OCI-LY3 (cell line): ENCODE measurements at regions not wholly inside any gene's neighbourhood (a gene's known extent, or its start where the extent isn't known, plus 50 kb on each side); places are given as distances from the start of the nearest gene placed in this dataset.

Experiments
- CTCF ChIP-seq: fragments of 200-600, 300-600 bp; sonication (generic); IDR thresholded peaks from 2 replicates; pipeline ENCODE4 v1.5.1; 2014; ENCODE audit warnings: antibody characterized with exemption, low read length, low read depth
- EZH2phosphoT487 ChIP-seq: fragments of 200-600 bp; shearing (Covaris generic); IDR thresholded peaks from 2 replicates; pipeline ENCODE4 v1.6.1; 2018; ENCODE audit warnings: antibody characterized with exemption, mixed run types, low read depth

DNA sequence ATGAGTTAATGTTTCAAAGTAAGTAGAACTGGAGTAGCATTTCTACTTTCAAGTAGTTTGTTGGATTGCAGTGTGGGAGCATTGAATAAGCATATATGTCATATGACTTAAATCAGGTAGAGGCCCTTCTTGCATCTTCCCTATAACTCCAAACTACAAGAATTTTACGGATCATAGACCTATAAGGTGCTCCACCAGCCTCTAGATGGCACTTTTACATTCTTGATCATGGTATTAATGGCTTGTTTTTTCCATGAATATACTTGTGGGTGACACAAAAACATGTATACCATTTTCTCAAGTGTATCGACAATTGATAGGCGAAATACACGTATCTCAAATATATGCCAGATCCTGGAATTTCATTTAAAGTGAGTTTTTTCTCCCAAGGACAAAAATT, 311.1 kb downstream of the ZPLD1 start:
- TF ChIP-seq CTCF (peak; percentile 67), EZH2phosphoT487 (no peak)
